HCT116 (cell line): ENCODE measurements at regions not wholly inside any gene's neighbourhood (a gene's known extent, or its start where the extent isn't known, plus 50 kb on each side); places are given as distances from the start of the nearest gene placed in this dataset.

Source experiments
- CTCF ChIP-seq, 3 experiments: fragments of 200-600 bp in 1 of 3; sonication (generic) in 1 of 3; IDR thresholded peaks in 2 of 3; conservative IDR thresholded peaks in 1 of 3; 2 replicates each; pipeline ENCODE4 v1.5.1; 2012 to 2017; ENCODE audit warnings: low read depth in 2 of 3, low read length in 2 of 3, antibody characterized with exemption in 1 of 3, borderline replicate concordance in 1 of 3, control low read depth in 1 of 3, mild to moderate bottlenecking in 1 of 3, mixed read lengths in 1 of 3, mixed run types in 1 of 3, moderate library complexity in 1 of 3; ENCODE audit not compliant: insufficient read depth in 1 of 3
- JUND ChIP-seq: IDR thresholded peaks from 2 replicates; pipeline ENCODE4 v1.6.1; 2012
- POLR2A ChIP-seq: IDR thresholded peaks from 2 replicates; pipeline ENCODE4 v1.7.0; 2011; ENCODE audit warnings: borderline replicate concordance; ENCODE audit not compliant: insufficient read depth, insufficient read length; ENCODE audit errors: extremely low read depth

GRCh38 chr6:144835322-144835973, 550.3 kb downstream of the UTRN start:
- TF ChIP-seq JUND (no peak), POLR2A (no peak), CTCF (IDR thresholded peaks at IDR 0.05 in 2 of 3, conservative IDR thresholded peaks at IDR 0.05 in 1 of 3; ENCODE audit: borderline replicate concordance in 1 of 3, insufficient read depth in 1 of 3, low read depth in 2 of 3, low read length in 2 of 3) (no peak)
